IPS DF 6.9 (cell line): ENCODE measurements at regions not wholly inside any gene's neighbourhood (a gene's known extent, or its start where the extent isn't known, plus 50 kb on each side); places are given as distances from the start of the nearest gene placed in this dataset.
A peak's percentile ranks its signal among the peaks of the same experiment; 100 is the strongest.

Experiments used
- DNase-seq: peaks from one replicate; pipeline ENCODE4 v3.0.0-alpha.2; 2013; ENCODE audit warnings: low read depth, low spot score
- H3K27ac ChIP-seq: one replicate; pipeline ENCODE4 v1.5.1; 2013; ENCODE audit warnings: low read length, control low read depth
- H3K27me3 ChIP-seq: 2 replicates; pipeline ENCODE4 v1.6.1; 2013; ENCODE audit warnings: mild to moderate bottlenecking, low read length; ENCODE audit not compliant: control insufficient read depth, insufficient read depth
- H3K36me3 ChIP-seq: 2 replicates; pipeline ENCODE4 v1.6.1; 2013; ENCODE audit warnings: low read length; ENCODE audit not compliant: control insufficient read depth, insufficient read depth
- H3K4me1 ChIP-seq: 2 replicates; pipeline ENCODE4 v1.6.1; 2013; ENCODE audit warnings: low read length; ENCODE audit not compliant: control insufficient read depth, insufficient read depth
- H3K4me3 ChIP-seq: 2 replicates; pipeline ENCODE4 v1.5.1; 2013; ENCODE audit warnings: mild to moderate bottlenecking, low read length
- H3K9me3 ChIP-seq: 2 replicates; pipeline ENCODE4 v1.6.1; 2013; ENCODE audit warnings: low read length, inconsistent platforms; ENCODE audit not compliant: control insufficient read depth, insufficient read depth
- WGBS: extraction: QIAGEN DNeasy Blood & Tissue Kit; methylation state at CpG from one replicate; pipeline ENCODE4 v1.1.7; 2013; ENCODE audit warnings: mixed read lengths, missing lambda C conversion rate; ENCODE audit not compliant: insufficient read length, insufficient coverage; 5-methylcytosine and 5-hydroxymethylcytosine counted together

GRCh38 chr9:91034521-91034920, 232.9 kb downstream of the SYK start:
- no peaks in the 10 kb centered on the region for H3K36me3 ChIP-seq
- H3K27me3 ChIP-seq = no peaks in the 10 kb centered on the region
- DNase-seq = no peak
- no peaks in the 10 kb centered on the region for H3K9me3 ChIP-seq
- no peak overlapping the region for H3K4me3 ChIP-seq
- H3K4me1 ChIP-seq = no peaks in the 10 kb centered on the region; the same call in none of the 2 replicates
- WGBS = no CpG with 5 or more reads among the region's 9 CpGs
- H3K27ac ChIP-seq = no peak overlapping the region

GRCh38 chr9:91034976-91035824, 233.6 kb downstream of the SYK start:
- H3K4me1 ChIP-seq = no peaks in the 10 kb centered on the region; the same call in none of the 2 replicates

GRCh38 chr9:91035825-91036208, 234.2 kb downstream of the SYK start:
- no CpG with 5 or more reads among the region's 10 CpGs for WGBS
- Histone ChIP-seq H3K27ac (no peak overlapping the region), H3K4me1 (no peaks in the 10 kb centered on the region; the same call in none of the 2 replicates)

More at GRCh38 chr9:91034976-91035824, 233.6 kb downstream of the SYK start:
- no peak overlapping the region for H3K4me3 ChIP-seq
- H3K9me3 ChIP-seq = no peaks in the 10 kb centered on the region
- H3K27ac ChIP-seq = no peak overlapping the region
- H3K27me3 ChIP-seq = no peaks in the 10 kb centered on the region
- no peak for DNase-seq
- no peaks in the 10 kb centered on the region for H3K36me3 ChIP-seq
- no CpG with 5 or more reads among the region's 18 CpGs for WGBS

GRCh38 chr9:91036356-91036755, 234.7 kb downstream of the SYK start:
- no peaks in the 10 kb centered on the region for H3K9me3 ChIP-seq
- H3K27me3 ChIP-seq = no peaks in the 10 kb centered on the region
- no peak for DNase-seq
- H3K27ac ChIP-seq = no peak overlapping the region
- no peaks in the 10 kb centered on the region; the same call in none of the 2 replicates for H3K4me1 ChIP-seq
- no peaks in the 10 kb centered on the region for H3K36me3 ChIP-seq
- no peak overlapping the region for H3K4me3 ChIP-seq
- no CpG with 5 or more reads among the region's 8 CpGs for WGBS

More at GRCh38 chr9:91035825-91036208, 234.2 kb downstream of the SYK start:
- DNase-seq = no peak
- no peak overlapping the region for H3K4me3 ChIP-seq
- H3K9me3 ChIP-seq = no peaks in the 10 kb centered on the region
- no peaks in the 10 kb centered on the region for H3K36me3 ChIP-seq
- H3K27me3 ChIP-seq = no peaks in the 10 kb centered on the region

- no peaks in the 10 kb centered on the region; the same call in none of the 2 replicates for H3K4me1 ChIP-seq
- DNase-seq = peak; percentile 43
- WGBS = no CpG with 5 or more reads among the region's 32 CpGs
- H3K9me3 ChIP-seq = no peaks in the 10 kb centered on the region
- H3K36me3 ChIP-seq = no peaks in the 10 kb centered on the region
- H3K4me3 ChIP-seq = no peak overlapping the region
- H3K27me3 ChIP-seq = no peaks in the 10 kb centered on the region
- no peak overlapping the region for H3K27ac ChIP-seq
Measured at GRCh38 chr9:91036826-91037510, 235.3 kb downstream of the SYK start.

- Histone ChIP-seq H3K36me3 (no peaks in the 10 kb centered on the region), H3K27me3 (no peaks in the 10 kb centered on the region), H3K27ac (no peak overlapping the region), H3K4me1 (peaks cover 2% of the 10 kb centered on the region), H3K9me3 (no peaks in the 10 kb centered on the region), H3K4me3 (no peak overlapping the region)
- no CpG with 5 or more reads among the region's 22 CpGs for WGBS
- DNase-seq = no peak
Measured at GRCh38 chr9:91037511-91038482, 236.2 kb downstream of the SYK start.

- Histone ChIP-seq H3K4me1 (peaks cover 2% of the 10 kb centered on the region), H3K27me3 (no peaks in the 10 kb centered on the region), H3K4me3 (no peak overlapping the region), H3K36me3 (no peaks in the 10 kb centered on the region), H3K9me3 (no peaks in the 10 kb centered on the region), H3K27ac (no peak overlapping the region)
- WGBS = no CpG with 5 or more reads among the region's 10 CpGs
- DNase-seq = no peak
Measured at GRCh38 chr9:91038483-91039124, 237.0 kb downstream of the SYK start.

GRCh38 chr9:91039125-91039834, 237.7 kb downstream of the SYK start:
- DNase-seq = no peak
- no peaks in the 10 kb centered on the region for H3K27me3 ChIP-seq
- no peak overlapping the region for H3K4me3 ChIP-seq
- peaks cover 2% of the 10 kb centered on the region for H3K4me1 ChIP-seq
- H3K27ac ChIP-seq = no peak overlapping the region
- H3K9me3 ChIP-seq = no peaks in the 10 kb centered on the region
- H3K36me3 ChIP-seq = no peaks in the 10 kb centered on the region
- no CpG with 5 or more reads among the region's 8 CpGs for WGBS

- Histone ChIP-seq H3K36me3 (no peaks in the 10 kb centered on the region), H3K27me3 (no peaks in the 10 kb centered on the region), H3K4me1 (peaks cover 2% of the 10 kb centered on the region; the same call in 1 of the 2 replicates), H3K9me3 (no peaks in the 10 kb centered on the region), H3K27ac (no peak overlapping the region), H3K4me3 (no peak overlapping the region)
- WGBS = no CpG with 5 or more reads among the region's 8 CpGs
- no peak for DNase-seq
Measured at GRCh38 chr9:91039835-91040140, 238.2 kb downstream of the SYK start.
